Prostate gland (tissue), 2 donors: ENCODE measurements at regions not wholly inside any gene's neighbourhood (a gene's known extent, or its start where the extent isn't known, plus 50 kb on each side); places are given as distances from the start of the nearest gene placed in this dataset.

Experiments
- DNase-seq: peaks from one replicate; pipeline ENCODE4 v3.0.0-alpha.2; 2019; ENCODE audit warnings: low spot score
- H3K27ac ChIP-seq, 2 donors: fragments of 200-600 bp; sonication (generic); 2 replicates each; pipeline ENCODE4 v1.5.1; 2017 to 2019
- H3K27me3 ChIP-seq: fragments of 200-600 bp; sonication (generic); replicated peaks from 2 replicates; pipeline ENCODE4 v1.5.1; 2019; ENCODE audit not compliant: insufficient read depth
- H3K36me3 ChIP-seq, 2 donors: fragments of 200-600 bp; sonication (generic); 1 replicate in 1 of 2; 2 replicates in 1 of 2; pipeline versions ENCODE4 v1.5.1 to v1.8.1; 2017 to 2019
- H3K4me1 ChIP-seq: fragments of 200-600 bp; sonication (generic); replicated peaks from 2 replicates; pipeline ENCODE4 v1.5.1; 2019
- H3K4me3 ChIP-seq, 2 donors: fragments of 200-600 bp; sonication (generic); 2 replicates each; pipeline ENCODE4 v1.5.1; 2017 to 2019
- H3K9me3 ChIP-seq: fragments of 200-600 bp; sonication (generic); 2 replicates; pipeline ENCODE4 v1.5.1; 2017
- POLR2A ChIP-seq: fragments of 450-650 bp; IDR thresholded peaks from one replicate; pipeline ENCODE4 v1.6.1; 2016; ENCODE audit warnings: antibody characterized with exemption, mild to moderate bottlenecking
- POLR2AphosphoS5 ChIP-seq: sonication (generic); formaldehyde crosslinking; IDR thresholded peaks from one replicate; pipeline ENCODE4 v1.6.1; 2017; ENCODE audit warnings: antibody characterized with exemption
- WGBS: methylation state at CpG from one replicate; pipeline ENCODE4 v1.1.5; 2018; 5-methylcytosine and 5-hydroxymethylcytosine counted together
- intact Hi-C: fragments of 100-400 bp; cut with DNase I; formaldehyde crosslinking; loops from one replicate; pipeline ENCODE4 v1.14.2; 2022
- TF ChIP-seq, protein P1 (sequence below), 4 experiments: fragments of 200-600 bp in 2 of 4; fragments of 450-650 bp in 2 of 4; sonication (generic) in 2 of 4; IDR thresholded peaks; 1 replicate in 3 of 4; 2 replicates in 1 of 4; pipeline ENCODE4 v1.5.1; 2016 to 2019; ENCODE audit warnings: antibody characterized with exemption in 4 of 4, mild to moderate bottlenecking in 2 of 4, moderate library complexity in 2 of 4

DNA sequence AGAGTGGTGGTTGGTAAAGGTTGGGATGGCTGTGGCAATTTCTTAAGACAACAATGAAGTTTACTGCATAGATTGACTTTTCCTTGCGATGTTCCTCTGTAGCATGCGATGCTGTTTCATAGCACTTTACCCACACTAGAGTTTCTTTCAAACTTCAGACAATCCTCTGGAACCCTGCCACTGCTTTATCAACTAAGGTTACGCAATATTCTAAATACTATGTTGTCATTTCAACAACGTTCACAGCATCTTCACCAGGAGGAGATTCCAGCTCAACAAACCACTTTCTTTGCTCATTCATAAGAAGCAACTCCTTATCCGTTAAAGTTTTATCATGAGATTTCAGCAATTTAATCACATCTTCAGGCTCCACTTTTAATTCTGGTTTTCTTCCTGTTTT lies 161.2 kb upstream of the NRSN1 start:
- intact Hi-C loops: no loop called here
- H3K4me1 ChIP-seq: no peaks in the 10 kb centered on the region

DNA sequence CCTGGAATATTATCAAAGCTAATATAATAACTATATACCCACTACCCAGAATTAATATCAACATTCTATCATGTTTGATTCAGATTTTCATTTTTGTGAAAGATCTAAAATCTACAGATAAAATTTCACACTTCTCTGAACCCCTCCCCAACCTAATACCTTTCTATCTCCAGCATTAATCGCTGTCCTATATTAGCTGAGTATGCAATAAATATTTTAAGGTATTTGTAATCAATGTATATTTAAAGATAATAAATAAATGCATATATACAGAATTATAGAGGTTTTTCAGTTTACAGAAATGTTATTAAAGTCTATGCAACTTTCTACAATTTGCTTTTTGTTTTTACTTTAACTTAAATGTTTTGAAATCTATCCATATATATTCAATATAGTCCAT lies 156.7 kb upstream of the NRSN1 start:
- Histone ChIP-seq H3K4me1 (no peaks in the 10 kb centered on the region), H3K9me3 (no peaks in the 10 kb centered on the region), H3K27me3 (no peaks in the 10 kb centered on the region), H3K36me3 (no peaks in the 10 kb centered on the region), H3K27ac (no peak overlapping the region), H3K4me3 (no peak overlapping the region)
- 92% methylated on average over 1 of the region's 1 CpG for WGBS
- no peak for DNase-seq
- intact Hi-C loops: no loop called here
- TF ChIP-seq, protein P1, sequence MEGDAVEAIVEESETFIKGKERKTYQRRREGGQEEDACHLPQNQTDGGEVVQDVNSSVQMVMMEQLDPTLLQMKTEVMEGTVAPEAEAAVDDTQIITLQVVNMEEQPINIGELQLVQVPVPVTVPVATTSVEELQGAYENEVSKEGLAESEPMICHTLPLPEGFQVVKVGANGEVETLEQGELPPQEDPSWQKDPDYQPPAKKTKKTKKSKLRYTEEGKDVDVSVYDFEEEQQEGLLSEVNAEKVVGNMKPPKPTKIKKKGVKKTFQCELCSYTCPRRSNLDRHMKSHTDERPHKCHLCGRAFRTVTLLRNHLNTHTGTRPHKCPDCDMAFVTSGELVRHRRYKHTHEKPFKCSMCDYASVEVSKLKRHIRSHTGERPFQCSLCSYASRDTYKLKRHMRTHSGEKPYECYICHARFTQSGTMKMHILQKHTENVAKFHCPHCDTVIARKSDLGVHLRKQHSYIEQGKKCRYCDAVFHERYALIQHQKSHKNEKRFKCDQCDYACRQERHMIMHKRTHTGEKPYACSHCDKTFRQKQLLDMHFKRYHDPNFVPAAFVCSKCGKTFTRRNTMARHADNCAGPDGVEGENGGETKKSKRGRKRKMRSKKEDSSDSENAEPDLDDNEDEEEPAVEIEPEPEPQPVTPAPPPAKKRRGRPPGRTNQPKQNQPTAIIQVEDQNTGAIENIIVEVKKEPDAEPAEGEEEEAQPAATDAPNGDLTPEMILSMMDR (IDR thresholded peaks at IDR 0.05): no peak

More for the DNA sequence above, 161.2 kb upstream of the NRSN1 start:
- no peaks in the 10 kb centered on the region for H3K27me3 ChIP-seq
- H3K36me3 ChIP-seq: no peaks in the 10 kb centered on the region
- DNase-seq: no peak
- H3K9me3 ChIP-seq: no peaks in the 10 kb centered on the region
- H3K27ac ChIP-seq: no peak overlapping the region
- WGBS: 78% methylated on average over 5 of the region's 5 CpGs
- H3K4me3 ChIP-seq: no peak overlapping the region
- TF ChIP-seq POLR2AphosphoS5 (no peak), POLR2A (no peak)
- TF ChIP-seq, protein P1 (IDR thresholded peaks at IDR 0.05): no peak

DNA sequence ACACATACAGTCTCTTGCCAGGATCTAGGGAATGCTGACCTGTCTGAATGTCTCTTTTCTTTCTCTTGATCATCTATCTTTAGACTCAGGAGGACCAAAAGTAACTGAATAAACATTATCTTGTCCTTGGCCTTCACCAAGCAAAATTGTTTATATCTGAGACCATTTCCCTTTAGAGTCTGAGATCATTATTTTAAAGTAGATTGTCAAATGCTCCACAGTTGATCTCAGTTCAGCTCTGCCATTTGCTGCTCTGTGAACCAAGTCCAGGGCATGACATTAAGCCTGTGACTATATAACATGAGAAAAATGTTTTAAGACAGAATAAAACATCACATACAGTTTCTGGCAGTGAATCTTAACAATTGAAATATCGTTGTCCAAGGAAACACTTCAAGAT lies 148.3 kb upstream of the NRSN1 start:
- Histone ChIP-seq H3K27me3 (no peaks in the 10 kb centered on the region), H3K27ac (no peak overlapping the region), H3K4me3 (no peak overlapping the region), H3K9me3 (no peaks in the 10 kb centered on the region), H3K36me3 (no peaks in the 10 kb centered on the region), H3K4me1 (no peaks in the 10 kb centered on the region)
- 64% methylated on average over 1 of the region's 1 CpG for WGBS
- DNase-seq: no peak
- intact Hi-C loops: no loop called here
- TF ChIP-seq POLR2AphosphoS5 (no peak), POLR2A (no peak)
- TF ChIP-seq, protein P1 (IDR thresholded peaks at IDR 0.05): no peak

DNA sequence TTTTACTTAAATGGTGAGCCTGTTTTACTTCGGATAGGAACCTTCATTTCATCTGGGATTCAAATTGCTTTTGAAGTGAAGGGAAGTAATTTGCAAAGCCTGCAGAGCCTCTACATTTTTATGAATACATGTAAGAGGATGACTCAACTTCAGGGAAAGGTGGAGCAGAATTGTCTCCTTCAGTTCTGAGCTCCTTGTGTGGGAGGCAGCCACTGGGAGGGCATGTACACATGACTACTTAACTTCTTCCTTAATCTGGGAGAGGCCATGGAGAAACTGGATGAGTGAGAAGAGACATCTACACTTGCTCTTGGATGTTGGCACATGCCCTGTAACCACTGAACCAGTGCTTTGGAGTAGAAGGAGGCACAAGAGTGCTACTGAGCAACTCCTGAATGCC lies 145.1 kb upstream of the NRSN1 start:
- Histone ChIP-seq H3K4me3 (no peak overlapping the region), H3K4me1 (no peaks in the 10 kb centered on the region), H3K9me3 (no peaks in the 10 kb centered on the region), H3K36me3 (no peaks in the 10 kb centered on the region), H3K27ac (no peak overlapping the region), H3K27me3 (no peaks in the 10 kb centered on the region)
- 83% methylated on average over 1 of the region's 1 CpG for WGBS
- intact Hi-C loops: no loop called here
- no peak for DNase-seq
- TF ChIP-seq POLR2AphosphoS5: no peak
- no peak for TF ChIP-seq POLR2A
- TF ChIP-seq, protein P1 (IDR thresholded peaks at IDR 0.05): no peak

DNA sequence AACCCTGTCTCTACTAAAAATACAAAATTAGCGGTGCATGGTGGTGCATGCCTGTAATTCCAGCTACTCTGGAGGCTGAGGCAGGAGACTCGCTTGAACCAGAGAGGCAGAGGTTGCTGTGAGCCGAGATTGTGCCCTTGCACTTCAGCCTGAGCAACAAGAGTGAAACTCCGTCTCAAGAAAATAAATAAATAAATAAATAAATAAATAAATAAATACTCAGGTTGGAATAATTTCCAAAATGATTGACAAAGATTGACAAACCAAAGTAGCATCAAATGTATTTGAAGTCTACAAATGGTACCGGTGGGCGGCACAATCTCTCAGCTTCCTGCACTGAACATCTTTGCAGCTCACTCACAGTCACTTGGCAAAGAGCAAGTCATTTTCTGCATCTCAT lies 144.1 kb upstream of the NRSN1 start:
- Histone ChIP-seq H3K27ac (no peak overlapping the region), H3K27me3 (no peaks in the 10 kb centered on the region), H3K36me3 (no peaks in the 10 kb centered on the region), H3K4me1 (no peaks in the 10 kb centered on the region), H3K4me3 (no peak overlapping the region), H3K9me3 (no peaks in the 10 kb centered on the region)
- intact Hi-C loops: no loop called here
- no peak for DNase-seq
- TF ChIP-seq POLR2A: no peak
- TF ChIP-seq POLR2AphosphoS5: no peak
- TF ChIP-seq, protein P1 (IDR thresholded peaks at IDR 0.05): no peak
- WGBS: 98% methylated on average over 6 of the region's 6 CpGs
